ENCODE measurements at regions not wholly inside any gene's neighbourhood (a gene's known extent, or its start where the extent isn't known, plus 50 kb on each side); places are given as distances from the start of the nearest gene placed in this dataset.

GRCh38 chr5:24381861-24382489, 262.8 kb downstream of the CDH10 start:
- Histone ChIP-seq H3F3A (ENCODE audit: insufficient read depth, low read length, poor library complexity, severe bottlenecking) (peaks cover 3% of the 10 kb centered on the region), H3K4me2 (ENCODE audit: low read length) (no peak overlapping the region), H3K9ac (ENCODE audit: low read length) (no peak overlapping the region), H3K79me2 (replicated peaks; ENCODE audit: insufficient read depth, low read length) (no peaks in the 10 kb centered on the region), H3K27me3 (ENCODE audit: insufficient read depth, low read depth, low read length) (no peaks in the 10 kb centered on the region), H2AFZ (ENCODE audit: low read depth, low read length) (no peak overlapping the region), H4K20me1 (ENCODE audit: insufficient read depth) (no peaks in the 10 kb centered on the region), H3K4me3 (ENCODE audit: low read length) (peak overlapping the region; percentile 4), H3K27ac (ENCODE audit: low read length) (peak overlapping the region; percentile 24), H3K36me3 (ENCODE audit: insufficient read depth, low read length) (no peaks in the 10 kb centered on the region), H3K9me2 (ENCODE audit: insufficient read depth, low read length) (no peaks in the 10 kb centered on the region), H3K9me3 (ENCODE audit: low read length) (no peaks in the 10 kb centered on the region)
- TF ChIP-seq, protein P1, sequence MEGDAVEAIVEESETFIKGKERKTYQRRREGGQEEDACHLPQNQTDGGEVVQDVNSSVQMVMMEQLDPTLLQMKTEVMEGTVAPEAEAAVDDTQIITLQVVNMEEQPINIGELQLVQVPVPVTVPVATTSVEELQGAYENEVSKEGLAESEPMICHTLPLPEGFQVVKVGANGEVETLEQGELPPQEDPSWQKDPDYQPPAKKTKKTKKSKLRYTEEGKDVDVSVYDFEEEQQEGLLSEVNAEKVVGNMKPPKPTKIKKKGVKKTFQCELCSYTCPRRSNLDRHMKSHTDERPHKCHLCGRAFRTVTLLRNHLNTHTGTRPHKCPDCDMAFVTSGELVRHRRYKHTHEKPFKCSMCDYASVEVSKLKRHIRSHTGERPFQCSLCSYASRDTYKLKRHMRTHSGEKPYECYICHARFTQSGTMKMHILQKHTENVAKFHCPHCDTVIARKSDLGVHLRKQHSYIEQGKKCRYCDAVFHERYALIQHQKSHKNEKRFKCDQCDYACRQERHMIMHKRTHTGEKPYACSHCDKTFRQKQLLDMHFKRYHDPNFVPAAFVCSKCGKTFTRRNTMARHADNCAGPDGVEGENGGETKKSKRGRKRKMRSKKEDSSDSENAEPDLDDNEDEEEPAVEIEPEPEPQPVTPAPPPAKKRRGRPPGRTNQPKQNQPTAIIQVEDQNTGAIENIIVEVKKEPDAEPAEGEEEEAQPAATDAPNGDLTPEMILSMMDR (IDR thresholded peaks at IDR 0.05; ENCODE audit: poor library complexity, severe bottlenecking), result no peak
- no peak for TF ChIP-seq REST (IDR thresholded peaks at IDR 0.05; ENCODE audit: borderline replicate concordance)
- TF ChIP-seq TAF1 (IDR thresholded peaks at IDR 0.05; ENCODE audit: low read depth), result no peak
- no peak for TF ChIP-seq RAD21 (conservative IDR thresholded peaks at IDR 0.05)
- no peak for TF ChIP-seq EP300 (conservative IDR thresholded peaks at IDR 0.05; ENCODE audit: poor library complexity, severe bottlenecking)
- no peak for TF ChIP-seq POLR2AphosphoS5 (IDR thresholded peaks at IDR 0.05)
- TF ChIP-seq MXI1 (conservative IDR thresholded peaks at IDR 0.05; ENCODE audit: poor library complexity, severe bottlenecking), result no peak
- no peak for TF ChIP-seq SMC3 (conservative IDR thresholded peaks at IDR 0.05; ENCODE audit: poor library complexity)
- no peak for TF ChIP-seq EZH2 (IDR thresholded peaks at IDR 0.05; ENCODE audit: borderline replicate concordance, insufficient read depth, low read length, poor library complexity, severe bottlenecking)

GRCh38 chr5:24385070-24385469, 259.7 kb downstream of the CDH10 start:
- peak overlapping the region; percentile 59 for H3K4me2 ChIP-seq (ENCODE audit: low read length)
- no peaks in the 10 kb centered on the region for H3K36me3 ChIP-seq (ENCODE audit: insufficient read depth, low read length)
- TF ChIP-seq, protein P1 (IDR thresholded peaks at IDR 0.05; ENCODE audit: poor library complexity, severe bottlenecking), result no peak
- TF ChIP-seq POLR2AphosphoS5 (IDR thresholded peaks at IDR 0.05) (peak; percentile 73), EZH2 (IDR thresholded peaks at IDR 0.05; ENCODE audit: borderline replicate concordance, insufficient read depth, low read length, poor library complexity, severe bottlenecking) (no peak), TAF1 (IDR thresholded peaks at IDR 0.05; ENCODE audit: low read depth) (no peak), EP300 (conservative IDR thresholded peaks at IDR 0.05; ENCODE audit: poor library complexity, severe bottlenecking) (peak; percentile 91), REST (IDR thresholded peaks at IDR 0.05; ENCODE audit: borderline replicate concordance) (peak; percentile 84)
- H3K9ac ChIP-seq (ENCODE audit: low read length), result peak overlapping the region; percentile 23
- H4K20me1 ChIP-seq (ENCODE audit: insufficient read depth), result no peaks in the 10 kb centered on the region
- H3K9me2 ChIP-seq (ENCODE audit: insufficient read depth, low read length), result no peaks in the 10 kb centered on the region
- peaks cover 3% of the 10 kb centered on the region for H3F3A ChIP-seq (ENCODE audit: insufficient read depth, low read length, poor library complexity, severe bottlenecking)
- no peak overlapping the region for H2AFZ ChIP-seq (ENCODE audit: low read depth, low read length)
- H3K4me3 ChIP-seq (ENCODE audit: low read length), result peak overlapping the region; percentile 14
- peak overlapping the region; percentile 67 for H3K27ac ChIP-seq (ENCODE audit: low read length)
- H3K27me3 ChIP-seq (ENCODE audit: insufficient read depth, low read depth, low read length), result no peaks in the 10 kb centered on the region
- H3K9me3 ChIP-seq (ENCODE audit: low read length), result no peaks in the 10 kb centered on the region
- no peaks in the 10 kb centered on the region for H3K79me2 ChIP-seq (replicated peaks; ENCODE audit: insufficient read depth, low read length)
